Suprapubic skin (tissue), 4 donors: ENCODE measurements at regions not wholly inside any gene's neighbourhood (a gene's known extent, or its start where the extent isn't known, plus 50 kb on each side); places are given as distances from the start of the nearest gene placed in this dataset.
A peak's percentile ranks its signal among the peaks of the same experiment; 100 is the strongest.

Experiments
- DNase-seq, 2 donors: peaks; one replicate each; pipeline ENCODE4 v3.0.0-alpha.2; 2019; ENCODE audit warnings: low spot score in 2 of 2
- H3K27ac ChIP-seq: fragments of 200-600 bp; sonication (generic); one replicate; pipeline ENCODE4 v1.5.1; 2019
- H3K27me3 ChIP-seq: fragments of 200-600 bp; sonication (generic); one replicate; pipeline ENCODE4 v1.5.1; 2019
- H3K36me3 ChIP-seq: fragments of 200-600 bp; sonication (generic); one replicate; pipeline ENCODE4 v1.5.1; 2019
- H3K4me1 ChIP-seq: fragments of 200-600 bp; sonication (generic); one replicate; pipeline ENCODE4 v1.5.1; 2019
- H3K4me3 ChIP-seq: fragments of 200-600 bp; sonication (generic); one replicate; pipeline ENCODE4 v1.5.1; 2019; ENCODE audit warnings: mild to moderate bottlenecking
- H3K9me3 ChIP-seq: fragments of 200-600 bp; sonication (generic); one replicate; pipeline ENCODE4 v1.5.1; 2019
- EP300 ChIP-seq: sonication (generic); formaldehyde crosslinking; IDR thresholded peaks from one replicate; pipeline ENCODE4 v1.6.1; 2017; ENCODE audit warnings: antibody characterized with exemption
- POLR2A ChIP-seq, 2 donors: fragments of 450-650 bp; IDR thresholded peaks; one replicate each; pipeline ENCODE4 v1.6.1; 2017; ENCODE audit warnings: antibody characterized with exemption in 2 of 2, mild to moderate bottlenecking in 2 of 2, moderate library complexity in 2 of 2
- POLR2AphosphoS5 ChIP-seq, 3 donors: sonication (generic); formaldehyde crosslinking; IDR thresholded peaks; one replicate each; pipeline ENCODE4 v1.6.1; 2017; ENCODE audit warnings: antibody characterized with exemption in 3 of 3
- WGBS: methylation state at CpG from one replicate; pipeline ENCODE4 v1.1.5; 2018; 5-methylcytosine and 5-hydroxymethylcytosine counted together
- TF ChIP-seq, protein P1 (sequence below), 2 donors: fragments of 200-600 bp in 1 of 2; fragments of 450-650 bp in 1 of 2; sonication (generic) in 1 of 2; IDR thresholded peaks; one replicate each; pipeline ENCODE4 v1.5.1; 2016 to 2019; ENCODE audit warnings: antibody characterized with exemption in 2 of 2, mild to moderate bottlenecking in 1 of 2, moderate library complexity in 1 of 2

DNA sequence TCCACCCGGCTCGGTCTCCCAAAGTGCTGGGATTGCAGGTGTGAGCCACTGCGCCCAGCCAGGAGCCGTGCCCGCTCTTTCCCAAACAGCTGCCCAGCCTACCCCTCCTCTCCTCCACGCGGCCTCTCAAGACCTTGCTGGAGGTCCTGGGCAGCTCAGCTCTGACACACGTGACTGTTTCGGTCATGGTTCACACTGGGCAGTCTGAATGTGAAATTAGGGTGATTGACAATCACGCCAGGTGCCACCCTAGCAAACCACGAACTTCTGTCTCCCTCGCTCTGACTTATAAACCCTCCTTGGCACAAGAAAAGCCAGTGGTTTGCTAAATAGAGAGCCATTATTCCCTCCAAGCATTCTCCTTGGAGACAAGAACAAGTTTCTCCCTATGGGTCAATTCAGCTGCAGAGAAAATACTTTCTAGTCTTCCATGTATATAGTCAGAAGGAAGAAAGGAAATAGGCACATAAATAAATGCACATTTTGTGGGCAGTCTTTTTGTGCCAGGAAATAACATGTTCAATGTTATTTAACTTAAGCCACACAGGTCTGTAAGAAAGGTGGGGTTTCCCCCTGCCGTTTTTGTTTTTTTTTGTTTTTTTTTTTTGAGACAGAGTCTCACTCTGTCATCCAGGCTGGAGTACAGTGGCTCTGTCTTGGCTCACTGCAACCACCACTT is 121.9 kb upstream of the MEF2A start:
- no peak for DNase-seq
- TF ChIP-seq POLR2AphosphoS5 (IDR thresholded peaks at IDR 0.05) (no peak), POLR2A (IDR thresholded peaks at IDR 0.05) (no peak), EP300 (no peak)
- TF ChIP-seq, protein P1, sequence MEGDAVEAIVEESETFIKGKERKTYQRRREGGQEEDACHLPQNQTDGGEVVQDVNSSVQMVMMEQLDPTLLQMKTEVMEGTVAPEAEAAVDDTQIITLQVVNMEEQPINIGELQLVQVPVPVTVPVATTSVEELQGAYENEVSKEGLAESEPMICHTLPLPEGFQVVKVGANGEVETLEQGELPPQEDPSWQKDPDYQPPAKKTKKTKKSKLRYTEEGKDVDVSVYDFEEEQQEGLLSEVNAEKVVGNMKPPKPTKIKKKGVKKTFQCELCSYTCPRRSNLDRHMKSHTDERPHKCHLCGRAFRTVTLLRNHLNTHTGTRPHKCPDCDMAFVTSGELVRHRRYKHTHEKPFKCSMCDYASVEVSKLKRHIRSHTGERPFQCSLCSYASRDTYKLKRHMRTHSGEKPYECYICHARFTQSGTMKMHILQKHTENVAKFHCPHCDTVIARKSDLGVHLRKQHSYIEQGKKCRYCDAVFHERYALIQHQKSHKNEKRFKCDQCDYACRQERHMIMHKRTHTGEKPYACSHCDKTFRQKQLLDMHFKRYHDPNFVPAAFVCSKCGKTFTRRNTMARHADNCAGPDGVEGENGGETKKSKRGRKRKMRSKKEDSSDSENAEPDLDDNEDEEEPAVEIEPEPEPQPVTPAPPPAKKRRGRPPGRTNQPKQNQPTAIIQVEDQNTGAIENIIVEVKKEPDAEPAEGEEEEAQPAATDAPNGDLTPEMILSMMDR (IDR thresholded peaks at IDR 0.05), result no peak
- WGBS, result 72% methylated on average over 13 of the region's 13 CpGs
- no peaks in the 10 kb centered on the region for H3K27me3 ChIP-seq
- H3K9me3 ChIP-seq, result no peaks in the 10 kb centered on the region
- H3K4me3 ChIP-seq, result no peak overlapping the region
- H3K27ac ChIP-seq, result peak overlapping the region; percentile 25
- no peaks in the 10 kb centered on the region for H3K36me3 ChIP-seq
- H3K4me1 ChIP-seq, result peaks cover 33% of the 10 kb centered on the region

DNA sequence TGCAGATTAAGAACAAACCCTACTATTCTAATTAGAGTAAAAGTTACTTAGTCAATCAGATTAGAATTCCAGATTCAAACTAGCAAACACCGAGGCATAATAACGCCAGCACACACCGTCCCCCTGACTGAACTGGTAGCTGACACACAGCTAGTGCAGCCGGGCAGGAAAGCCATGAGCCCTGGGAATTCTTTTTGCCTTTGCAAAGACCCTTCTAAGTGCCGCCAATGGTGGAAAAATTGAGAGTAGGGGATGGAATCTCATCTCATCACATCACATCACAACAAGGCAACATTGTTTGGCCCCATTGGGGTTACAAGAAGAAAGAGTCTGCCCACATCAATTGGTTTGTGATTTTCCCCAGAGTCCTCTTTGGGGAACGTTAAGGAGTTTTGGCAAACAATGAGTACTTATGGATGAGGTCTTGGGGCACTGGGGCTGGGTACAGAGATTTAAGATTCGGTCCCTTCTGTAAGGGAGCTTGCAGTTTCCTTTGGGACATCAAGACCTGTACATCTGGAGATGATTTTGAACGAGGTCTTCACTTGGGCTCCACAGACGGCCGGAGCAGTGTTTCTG is 120.4 kb upstream of the MEF2A start:
- H3K9me3 ChIP-seq, result no peaks in the 10 kb centered on the region
- no peaks in the 10 kb centered on the region for H3K27me3 ChIP-seq
- TF ChIP-seq, protein P1 (IDR thresholded peaks at IDR 0.05), result no peak
- TF ChIP-seq EP300, result no peak
- TF ChIP-seq POLR2AphosphoS5 (IDR thresholded peaks at IDR 0.05), result no peak
- no peak for TF ChIP-seq POLR2A (IDR thresholded peaks at IDR 0.05)
- peaks cover 45% of the 10 kb centered on the region for H3K4me1 ChIP-seq
- no peaks in the 10 kb centered on the region for H3K36me3 ChIP-seq
- no peak overlapping the region for H3K27ac ChIP-seq
- WGBS, result 80% methylated on average over 10 of the region's 10 CpGs
- DNase-seq, result no peak
- H3K4me3 ChIP-seq, result no peak overlapping the region

DNA sequence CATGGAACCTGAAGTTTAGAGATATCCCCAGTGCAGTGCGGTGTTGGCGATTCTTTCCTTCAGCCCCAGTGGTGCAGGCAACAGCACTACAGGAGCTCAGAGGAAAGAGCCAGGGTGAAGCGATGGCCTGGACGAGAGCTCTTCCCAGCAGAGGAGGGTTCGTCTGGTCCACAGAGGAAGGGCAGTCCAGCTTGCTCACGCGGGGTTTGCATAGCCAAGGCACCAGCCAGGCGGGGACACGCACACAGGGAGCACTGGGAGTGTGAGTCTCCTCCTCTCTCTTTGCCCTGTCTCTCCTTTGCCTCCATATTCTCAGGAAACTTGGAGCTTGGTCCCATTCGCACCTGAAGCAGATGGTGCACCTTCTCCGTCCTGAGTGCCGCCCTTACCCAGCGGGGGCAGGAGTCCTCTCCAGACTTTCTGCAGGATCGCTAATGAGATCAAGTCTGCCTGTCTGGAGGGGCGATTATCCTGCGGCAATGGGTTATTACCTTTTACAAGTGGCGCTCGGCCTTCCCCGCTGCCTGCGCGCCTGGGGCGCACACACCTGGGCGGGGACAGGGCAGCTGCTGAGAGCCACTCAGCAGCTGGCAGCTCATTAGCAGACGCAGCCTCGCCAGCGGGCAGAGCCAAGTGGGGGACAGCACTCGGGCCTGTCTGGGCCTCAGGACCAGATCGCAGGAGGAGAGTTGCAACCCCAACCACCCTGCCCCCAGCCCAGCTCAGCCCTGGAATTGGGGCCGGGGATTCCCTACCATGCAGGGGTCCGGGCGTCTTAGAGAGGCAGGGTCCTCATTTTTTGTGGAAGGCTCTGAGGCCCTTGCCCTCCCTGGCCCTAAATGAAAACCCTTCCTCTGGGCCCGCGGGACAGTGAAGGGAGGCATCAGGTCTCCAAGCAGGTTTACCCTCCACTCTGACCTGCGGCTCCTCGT is 119.0 kb upstream of the MEF2A start:
- WGBS, result 89% methylated on average over 16 of the region's 35 CpGs
- H3K4me1 ChIP-seq, result peaks cover 50% of the 10 kb centered on the region
- no peaks in the 10 kb centered on the region for H3K27me3 ChIP-seq
- H3K27ac ChIP-seq, result no peak overlapping the region
- no peaks in the 10 kb centered on the region for H3K36me3 ChIP-seq
- H3K4me3 ChIP-seq, result no peak overlapping the region
- no peaks in the 10 kb centered on the region for H3K9me3 ChIP-seq
- no peak for DNase-seq
- TF ChIP-seq, protein P1 (IDR thresholded peaks at IDR 0.05), result no peak
- TF ChIP-seq EP300, result no peak
- TF ChIP-seq POLR2AphosphoS5 (IDR thresholded peaks at IDR 0.05), result no peak
- TF ChIP-seq POLR2A (IDR thresholded peaks at IDR 0.05), result no peak

DNA sequence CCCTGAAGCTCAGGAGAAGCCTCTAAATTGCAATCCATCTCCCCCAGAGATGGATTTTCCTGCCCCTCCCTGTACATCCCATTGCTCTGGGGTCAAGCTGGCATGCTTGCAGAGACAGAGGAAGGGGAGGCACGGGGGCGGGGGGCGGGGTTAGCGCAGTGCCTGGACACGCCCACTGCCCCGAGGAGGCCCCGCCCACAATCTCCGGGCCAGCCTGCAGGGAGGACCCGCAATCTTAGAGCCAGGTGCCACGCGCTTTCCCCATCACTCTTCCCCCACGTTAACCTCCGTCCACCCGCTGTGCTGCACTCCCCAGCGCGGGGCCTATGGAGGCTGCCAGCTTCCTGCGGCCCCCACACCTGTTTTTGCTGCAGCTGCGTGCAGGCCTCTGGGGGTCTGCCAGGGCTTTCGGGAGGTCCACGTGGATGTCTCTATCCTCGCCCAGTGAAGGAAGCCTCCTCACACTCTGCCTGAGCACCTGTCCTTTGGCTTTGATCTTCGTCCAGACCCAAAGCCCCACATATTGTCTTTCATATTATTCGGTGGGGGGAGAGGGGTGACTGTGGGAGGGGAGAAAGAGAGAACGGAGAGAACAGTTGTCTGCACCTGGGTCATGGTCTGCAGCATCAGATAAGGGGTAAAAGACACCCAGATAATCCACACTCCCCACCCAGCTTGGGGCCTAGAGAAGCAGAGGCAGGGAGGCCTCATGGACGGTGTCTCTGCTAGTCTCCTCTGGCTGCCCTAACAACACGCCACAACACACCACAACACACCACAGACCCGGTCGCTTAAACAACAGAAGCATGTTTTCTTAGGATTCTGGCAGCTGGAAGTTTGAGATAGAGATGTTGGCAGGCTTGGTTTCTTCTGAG is 118.0 kb upstream of the MEF2A start:
- no peak for DNase-seq
- WGBS, result 81% methylated on average over 19 of the region's 28 CpGs
- Histone ChIP-seq H3K4me3 (no peak overlapping the region), H3K4me1 (peaks cover 50% of the 10 kb centered on the region), H3K27me3 (no peaks in the 10 kb centered on the region), H3K27ac (no peak overlapping the region), H3K36me3 (no peaks in the 10 kb centered on the region), H3K9me3 (no peaks in the 10 kb centered on the region)
- TF ChIP-seq, protein P1 (IDR thresholded peaks at IDR 0.05), result no peak
- TF ChIP-seq POLR2A (IDR thresholded peaks at IDR 0.05) (no peak), POLR2AphosphoS5 (IDR thresholded peaks at IDR 0.05) (no peak), EP300 (no peak)
